ENCODE measurements at regions not wholly inside any gene's neighbourhood (a gene's known extent, or its start where the extent isn't known, plus 50 kb on each side); places are given as distances from the start of the nearest gene placed in this dataset.

GRCh38 chr14:100454437-100454836 lies 131.3 kb downstream of the SLC25A47 start:
- no peak overlapping the region for H3K4me3 ChIP-seq (ENCODE audit: low read depth, low read length)
- no peak for DNase-seq (ENCODE audit: low read depth)
- TF ChIP-seq CTCF (IDR thresholded peaks at IDR 0.05; ENCODE audit: insufficient read depth, low read depth, low read length) = no peak

GRCh38 chr14:100463937-100464336 lies 123.3 kb downstream of the BEGAIN start:
- no peak overlapping the region for H3K4me3 ChIP-seq (ENCODE audit: low read depth, low read length)
- TF ChIP-seq CTCF (IDR thresholded peaks at IDR 0.05; ENCODE audit: insufficient read depth, low read depth, low read length) = no peak
- DNase-seq (ENCODE audit: low read depth) = no peak

- DNase-seq (ENCODE audit: low read depth) = no peak
- H3K4me3 ChIP-seq (ENCODE audit: low read depth, low read length) = no peak overlapping the region
- TF ChIP-seq CTCF (IDR thresholded peaks at IDR 0.05; ENCODE audit: insufficient read depth, low read depth, low read length) = no peak
These were observed 120.9 kb downstream of the BEGAIN start for GRCh38 chr14:100466111-100466856.

- no peak for TF ChIP-seq CTCF (IDR thresholded peaks at IDR 0.05; ENCODE audit: insufficient read depth, low read depth, low read length)
- DNase-seq (ENCODE audit: low read depth) = no peak
- no peak overlapping the region for H3K4me3 ChIP-seq (ENCODE audit: low read depth, low read length)
These were observed 120.0 kb downstream of the BEGAIN start for GRCh38 chr14:100467046-100467750.

- H3K4me3 ChIP-seq (ENCODE audit: low read depth, low read length) = no peak overlapping the region
- no peak for DNase-seq (ENCODE audit: low read depth)
- no peak for TF ChIP-seq CTCF (IDR thresholded peaks at IDR 0.05; ENCODE audit: insufficient read depth, low read depth, low read length)
These were observed 119.3 kb downstream of the BEGAIN start for GRCh38 chr14:100467939-100468338.

- no peak overlapping the region for H3K4me3 ChIP-seq (ENCODE audit: low read depth, low read length)
- no peak for DNase-seq (ENCODE audit: low read depth)
- no peak for TF ChIP-seq CTCF (IDR thresholded peaks at IDR 0.05; ENCODE audit: insufficient read depth, low read depth, low read length)
These were observed 118.7 kb downstream of the BEGAIN start for GRCh38 chr14:100468557-100468956.
